Neural progenitor cell (in vitro differentiated cells): ENCODE measurements at regions not wholly inside any gene's neighbourhood (a gene's known extent, or its start where the extent isn't known, plus 50 kb on each side); places are given as distances from the start of the nearest gene placed in this dataset.

Experiments used
- DNase-seq: peaks from one replicate; pipeline ENCODE4 v3.0.0-alpha.2; 2016; ENCODE audit warnings: low spot score
- H2AFZ ChIP-seq: fragments of 200-600 bp; sonication (generic); replicated peaks from 2 replicates; pipeline ENCODE4 v1.6.1; 2016; ENCODE audit warnings: antibody characterized with exemption
- H3F3A ChIP-seq: fragments of 200-600 bp; sonication (generic); 2 replicates; pipeline ENCODE4 v1.6.1; 2016; ENCODE audit warnings: antibody characterized with exemption, low read depth
- H3K27ac ChIP-seq: fragments of 200-600 bp; sonication (generic); 2 replicates; pipeline ENCODE4 v1.5.1; 2016; ENCODE audit warnings: mild to moderate bottlenecking
- H3K27me3 ChIP-seq: fragments of 200-600 bp; sonication (generic); 2 replicates; pipeline ENCODE4 v1.6.1; 2016; ENCODE audit warnings: mild to moderate bottlenecking, moderate library complexity
- H3K36me3 ChIP-seq: fragments of 200-600 bp; sonication (generic); 2 replicates; pipeline ENCODE4 v1.5.1; 2016
- H3K4me1 ChIP-seq: fragments of 200-600 bp; sonication (generic); 2 replicates; pipeline ENCODE4 v1.6.1; 2016; ENCODE audit warnings: mixed run types
- H3K4me2 ChIP-seq: fragments of 200-600 bp; sonication (generic); 2 replicates; pipeline ENCODE4 v1.6.1; 2016
- H3K4me3 ChIP-seq: fragments of 200-600 bp; sonication (generic); 2 replicates; pipeline ENCODE4 v1.5.1; 2016
- H3K79me2 ChIP-seq: fragments of 200-600 bp; sonication (generic); 2 replicates; pipeline ENCODE4 v1.6.1; 2016; ENCODE audit warnings: low read depth
- H3K9ac ChIP-seq: fragments of 200-600 bp; sonication (generic); 2 replicates; pipeline ENCODE4 v1.6.1; 2016
- H3K9me3 ChIP-seq: fragments of 200-600 bp; sonication (generic); 2 replicates; pipeline ENCODE4 v1.5.1; 2016; ENCODE audit warnings: low read depth
- H4K20me1 ChIP-seq: fragments of 200-600 bp; sonication (generic); 2 replicates; pipeline ENCODE4 v1.6.1; 2016; ENCODE audit warnings: low read depth
- H3K27ac Mint-ChIP-seq: 3 replicates; pipeline ENCODE4 v1.8.0; 2021; ENCODE audit warnings: mixed read lengths
- H3K27me3 Mint-ChIP-seq: 2 replicates; pipeline ENCODE4 v1.8.0; 2022; ENCODE audit warnings: low read depth, mild to moderate bottlenecking, inconsistent platforms, moderate library complexity, mixed read lengths; ENCODE audit not compliant: insufficient read depth
- H3K36me3 Mint-ChIP-seq: 3 replicates; pipeline ENCODE4 v1.8.0; 2021; ENCODE audit warnings: mixed read lengths
- H3K4me1 Mint-ChIP-seq: 3 replicates; pipeline ENCODE4 v1.8.0; 2021; ENCODE audit warnings: mixed read lengths
- H3K4me3 Mint-ChIP-seq: 3 replicates; pipeline ENCODE4 v1.8.0; 2021; ENCODE audit warnings: mild to moderate bottlenecking, moderate library complexity, mixed read lengths
- H3K9me3 Mint-ChIP-seq: 3 replicates; pipeline ENCODE4 v1.8.0; 2020; ENCODE audit warnings: mixed read lengths
- EZH2 ChIP-seq: fragments of 200-600 bp; sonication (generic); IDR thresholded peaks from 2 replicates; pipeline ENCODE4 v1.6.1; 2017; ENCODE audit warnings: antibody characterized with exemption, mild to moderate bottlenecking, moderate library complexity
- EZH2phosphoT487 ChIP-seq: fragments of 200-600 bp; sonication (generic); IDR thresholded peaks from 2 replicates; pipeline ENCODE4 v1.6.1; 2017; ENCODE audit warnings: antibody characterized with exemption
- TF ChIP-seq, protein P1 (sequence below): fragments of 200-600 bp; sonication (generic); IDR thresholded peaks from 2 replicates; pipeline ENCODE4 v1.5.1; 2017; ENCODE audit warnings: antibody characterized with exemption, mild to moderate bottlenecking

DNA sequence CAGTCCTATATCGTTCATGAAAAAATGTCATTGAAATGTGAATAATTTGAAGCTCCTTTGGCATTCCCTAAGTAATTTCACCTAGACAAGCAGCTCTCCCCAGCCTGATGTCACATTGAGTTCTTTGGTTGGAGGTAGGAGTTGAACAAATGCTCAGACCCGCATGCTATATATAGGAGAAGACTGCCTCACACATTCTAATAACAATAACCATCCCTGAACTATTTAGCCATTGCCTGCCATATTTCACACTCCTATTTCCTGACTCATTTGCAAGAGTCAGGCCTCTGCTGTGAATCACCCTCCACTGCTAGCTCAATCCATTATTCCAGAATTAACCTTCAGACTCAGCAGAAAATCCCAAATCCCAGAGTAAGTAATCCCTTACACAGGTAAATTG lies 256.6 kb upstream of the ACVR2A start:
- H4K20me1 ChIP-seq = no peaks in the 10 kb centered on the region
- Mint-ChIP-seq H3K36me3 (no peaks in the 10 kb centered on the region), H3K4me1 (no peaks in the 10 kb centered on the region), H3K9me3 (peaks cover 21% of the 10 kb centered on the region), H3K4me3 (no peak overlapping the region), H3K27me3 (peaks cover 3% of the 10 kb centered on the region), H3K27ac (no peak overlapping the region)
- no peak overlapping the region for H3K4me3 ChIP-seq
- no peaks in the 10 kb centered on the region for H3K36me3 ChIP-seq
- H3K27ac ChIP-seq = no peak overlapping the region
- no peaks in the 10 kb centered on the region for H3K4me1 ChIP-seq
- no peak for DNase-seq
- no peak overlapping the region for H3K4me2 ChIP-seq
- no peaks in the 10 kb centered on the region for H3K27me3 ChIP-seq
- no peaks in the 10 kb centered on the region for H3F3A ChIP-seq
- no peak overlapping the region for H3K9ac ChIP-seq
- TF ChIP-seq, protein P1, sequence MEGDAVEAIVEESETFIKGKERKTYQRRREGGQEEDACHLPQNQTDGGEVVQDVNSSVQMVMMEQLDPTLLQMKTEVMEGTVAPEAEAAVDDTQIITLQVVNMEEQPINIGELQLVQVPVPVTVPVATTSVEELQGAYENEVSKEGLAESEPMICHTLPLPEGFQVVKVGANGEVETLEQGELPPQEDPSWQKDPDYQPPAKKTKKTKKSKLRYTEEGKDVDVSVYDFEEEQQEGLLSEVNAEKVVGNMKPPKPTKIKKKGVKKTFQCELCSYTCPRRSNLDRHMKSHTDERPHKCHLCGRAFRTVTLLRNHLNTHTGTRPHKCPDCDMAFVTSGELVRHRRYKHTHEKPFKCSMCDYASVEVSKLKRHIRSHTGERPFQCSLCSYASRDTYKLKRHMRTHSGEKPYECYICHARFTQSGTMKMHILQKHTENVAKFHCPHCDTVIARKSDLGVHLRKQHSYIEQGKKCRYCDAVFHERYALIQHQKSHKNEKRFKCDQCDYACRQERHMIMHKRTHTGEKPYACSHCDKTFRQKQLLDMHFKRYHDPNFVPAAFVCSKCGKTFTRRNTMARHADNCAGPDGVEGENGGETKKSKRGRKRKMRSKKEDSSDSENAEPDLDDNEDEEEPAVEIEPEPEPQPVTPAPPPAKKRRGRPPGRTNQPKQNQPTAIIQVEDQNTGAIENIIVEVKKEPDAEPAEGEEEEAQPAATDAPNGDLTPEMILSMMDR = no peak
- TF ChIP-seq EZH2 (no peak), EZH2phosphoT487 (no peak)
- H3K9me3 ChIP-seq = peaks cover 5% of the 10 kb centered on the region
- H2AFZ ChIP-seq = no peak overlapping the region
- H3K79me2 ChIP-seq = no peaks in the 10 kb centered on the region

- Mint-ChIP-seq H3K4me1 (no peaks in the 10 kb centered on the region), H3K36me3 (no peaks in the 10 kb centered on the region), H3K27ac (no peak overlapping the region), H3K9me3 (peaks cover 7% of the 10 kb centered on the region), H3K4me3 (no peak overlapping the region), H3K27me3 (no peaks in the 10 kb centered on the region)
- no peaks in the 10 kb centered on the region for H3F3A ChIP-seq
- no peak overlapping the region for H2AFZ ChIP-seq
- H3K27ac ChIP-seq = no peak overlapping the region
- H3K9me3 ChIP-seq = no peaks in the 10 kb centered on the region
- H3K79me2 ChIP-seq = no peaks in the 10 kb centered on the region
- no peaks in the 10 kb centered on the region for H3K4me1 ChIP-seq
- DNase-seq = no peak
- H3K36me3 ChIP-seq = no peaks in the 10 kb centered on the region
- TF ChIP-seq, protein P1 = no peak
- TF ChIP-seq EZH2 (no peak), EZH2phosphoT487 (no peak)
- H3K9ac ChIP-seq = no peak overlapping the region
- no peaks in the 10 kb centered on the region for H4K20me1 ChIP-seq
- no peak overlapping the region for H3K4me2 ChIP-seq
- H3K4me3 ChIP-seq = no peak overlapping the region
- H3K27me3 ChIP-seq = no peaks in the 10 kb centered on the region
Observed at GRCh38 chr2:147578529-147578928, 266.3 kb upstream of the ACVR2A start.

DNA sequence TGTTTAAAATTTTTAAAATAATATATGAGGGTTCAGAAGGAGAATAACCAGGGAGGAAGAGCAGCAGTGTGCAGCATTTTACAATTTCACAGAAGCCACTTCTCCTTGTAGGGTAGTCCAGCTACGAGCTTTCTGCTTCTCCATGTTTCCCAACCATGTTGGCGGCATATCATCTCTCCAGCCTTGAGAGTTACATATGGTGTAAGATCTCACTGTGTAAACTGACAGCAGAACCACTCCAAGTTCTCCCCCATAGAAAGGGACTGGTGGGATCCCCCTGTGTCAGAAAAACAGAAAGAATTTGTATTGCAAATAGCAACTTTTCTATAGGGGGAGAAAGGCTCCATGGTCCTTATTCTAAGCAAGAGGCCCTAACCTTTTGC lies 266.8 kb upstream of the ACVR2A start:
- Mint-ChIP-seq H3K27me3 (no peaks in the 10 kb centered on the region), H3K36me3 (no peaks in the 10 kb centered on the region), H3K4me3 (no peak overlapping the region), H3K9me3 (peaks cover 7% of the 10 kb centered on the region), H3K4me1 (no peaks in the 10 kb centered on the region), H3K27ac (no peak overlapping the region)
- Histone ChIP-seq H3F3A (no peaks in the 10 kb centered on the region), H3K27me3 (no peaks in the 10 kb centered on the region), H2AFZ (no peak overlapping the region), H3K36me3 (no peaks in the 10 kb centered on the region), H3K4me1 (no peaks in the 10 kb centered on the region), H3K4me2 (no peak overlapping the region), H3K79me2 (no peaks in the 10 kb centered on the region), H3K27ac (no peak overlapping the region), H4K20me1 (no peaks in the 10 kb centered on the region), H3K9me3 (no peaks in the 10 kb centered on the region), H3K9ac (no peak overlapping the region), H3K4me3 (no peak overlapping the region)
- no peak for DNase-seq
- TF ChIP-seq EZH2phosphoT487 (no peak), EZH2 (no peak)
- TF ChIP-seq, protein P1 = no peak
